ENCODE measurements at regions not wholly inside any gene's neighbourhood (a gene's known extent, or its start where the extent isn't known, plus 50 kb on each side); places are given as distances from the start of the nearest gene placed in this dataset.
A peak's percentile ranks its signal among the peaks of the same experiment; 100 is the strongest.

GRCh38 chr1:221824025-221824424, 82.1 kb upstream of the DUSP10 start:
- peak in 1 of 2 donors; percentile 36 for ATAC-seq (ENCODE audit: low FRiP score in 2 of 2)
- WGBS, 2 donors, result 93 to 100% methylated on average over 2 of the region's 2 CpGs
- Histone ChIP-seq H3K36me3 (no peaks in the 10 kb centered on the region), H3K9me3 (no peaks in the 10 kb centered on the region), H3K4me3 (no peak overlapping the region), H3K27me3 (no peaks in the 10 kb centered on the region), H3K27ac (no peak overlapping the region), H3K4me1 (peaks cover 0 to 6% (median 2%) of the 10 kb centered on the region in 4 donors)
- TF ChIP-seq POLR2A (IDR thresholded peaks at IDR 0.05) (no peak), EP300 (IDR thresholded peaks at IDR 0.05) (no peak), CTCF (IDR thresholded peaks at IDR 0.05) (no peak), POLR2AphosphoS5 (IDR thresholded peaks at IDR 0.05) (no peak)
- DNase-seq, result no peak

GRCh38 chr1:221823561-221823960, 81.7 kb upstream of the DUSP10 start:
- Histone ChIP-seq H3K27ac (no peak overlapping the region), H3K36me3 (no peaks in the 10 kb centered on the region), H3K4me3 (no peak overlapping the region), H3K9me3 (no peaks in the 10 kb centered on the region), H3K27me3 (no peaks in the 10 kb centered on the region), H3K4me1 (peaks cover 0 to 6% (median 2%) of the 10 kb centered on the region in 4 donors)
- TF ChIP-seq EP300 (IDR thresholded peaks at IDR 0.05) (no peak), CTCF (IDR thresholded peaks at IDR 0.05) (no peak), POLR2AphosphoS5 (IDR thresholded peaks at IDR 0.05) (no peak), POLR2A (IDR thresholded peaks at IDR 0.05) (no peak)
- ATAC-seq (ENCODE audit: low FRiP score in 2 of 2) (no peak), DNase-seq (no peak)
- 93 to 100% methylated on average over 1 of the region's 1 CpG for WGBS, 2 donors

GRCh38 chr1:221823149-221823548, 81.3 kb upstream of the DUSP10 start:
- no peak for ATAC-seq (ENCODE audit: low FRiP score in 2 of 2)
- no peak for DNase-seq
- no peak overlapping the region for H3K27ac ChIP-seq
- no peaks in the 10 kb centered on the region for H3K36me3 ChIP-seq
- H3K4me3 ChIP-seq, result no peak overlapping the region
- 82 to 85% methylated on average over 4 of the region's 4 CpGs for WGBS, 2 donors
- TF ChIP-seq POLR2AphosphoS5 (IDR thresholded peaks at IDR 0.05), result no peak
- no peak for TF ChIP-seq EP300 (IDR thresholded peaks at IDR 0.05)
- no peak for TF ChIP-seq CTCF (IDR thresholded peaks at IDR 0.05)
- no peak for TF ChIP-seq POLR2A (IDR thresholded peaks at IDR 0.05)
- H3K4me1 ChIP-seq, result peaks cover 0 to 6% (median 2%) of the 10 kb centered on the region in 4 donors
- no peaks in the 10 kb centered on the region for H3K9me3 ChIP-seq
- no peaks in the 10 kb centered on the region for H3K27me3 ChIP-seq

- no peaks in the 10 kb centered on the region for H3K27me3 ChIP-seq
- no peak overlapping the region for H3K4me3 ChIP-seq
- DNase-seq (no peak), ATAC-seq (ENCODE audit: low FRiP score in 2 of 2) (no peak)
- no peaks in the 10 kb centered on the region for H3K36me3 ChIP-seq
- H3K27ac ChIP-seq, result no peak overlapping the region
- TF ChIP-seq CTCF (IDR thresholded peaks at IDR 0.05), result no peak
- no peak for TF ChIP-seq EP300 (IDR thresholded peaks at IDR 0.05)
- TF ChIP-seq POLR2A (IDR thresholded peaks at IDR 0.05), result no peak
- no peak for TF ChIP-seq POLR2AphosphoS5 (IDR thresholded peaks at IDR 0.05)
- H3K4me1 ChIP-seq, result peaks cover 0 to 6% (median 2%) of the 10 kb centered on the region in 4 donors
- 68 to 76% methylated on average over 3 of the region's 3 CpGs for WGBS, 2 donors
- no peaks in the 10 kb centered on the region for H3K9me3 ChIP-seq
These were observed 80.7 kb upstream of the DUSP10 start for GRCh38 chr1:221822591-221822990.

GRCh38 chr1:221816899-221817298, 75.0 kb upstream of the DUSP10 start:
- ATAC-seq (ENCODE audit: low FRiP score in 2 of 2) (no peak), DNase-seq (no peak)
- Histone ChIP-seq H3K4me3 (no peak overlapping the region), H3K27me3 (no peaks in the 10 kb centered on the region), H3K36me3 (no peaks in the 10 kb centered on the region), H3K9me3 (no peaks in the 10 kb centered on the region), H3K27ac (no peak overlapping the region), H3K4me1 (no peaks in the 10 kb centered on the region)
- 75 to 78% methylated on average over 3 of the region's 3 CpGs for WGBS, 2 donors
- TF ChIP-seq CTCF (IDR thresholded peaks at IDR 0.05), result no peak
- TF ChIP-seq EP300 (IDR thresholded peaks at IDR 0.05), result no peak
- no peak for TF ChIP-seq POLR2A (IDR thresholded peaks at IDR 0.05)
- no peak for TF ChIP-seq POLR2AphosphoS5 (IDR thresholded peaks at IDR 0.05)
